ENCODE measurements at regions not wholly inside any gene's neighbourhood (a gene's known extent, or its start where the extent isn't known, plus 50 kb on each side); places are given as distances from the start of the nearest gene placed in this dataset.

- TF ChIP-seq CTCF (IDR thresholded peaks at IDR 0.05; ENCODE audit: low read depth, low read length): no peak
- H3K4me3 ChIP-seq (ENCODE audit: low read depth, low read length): no peak overlapping the region
Observed at GRCh38 chr5:12013351-12013750, 109.1 kb upstream of the CTNND2 start.

- no peak for TF ChIP-seq CTCF (IDR thresholded peaks at IDR 0.05; ENCODE audit: low read depth, low read length)
- H3K4me3 ChIP-seq (ENCODE audit: low read depth, low read length): no peak overlapping the region
Observed at GRCh38 chr5:12003680-12004079, 99.4 kb upstream of the CTNND2 start.

- H3K4me3 ChIP-seq (ENCODE audit: low read depth, low read length): no peak overlapping the region
- TF ChIP-seq CTCF (IDR thresholded peaks at IDR 0.05; ENCODE audit: low read depth, low read length): no peak
Observed at GRCh38 chr5:11998397-11998796, 94.2 kb upstream of the CTNND2 start.

- no peak for TF ChIP-seq CTCF (IDR thresholded peaks at IDR 0.05; ENCODE audit: low read depth, low read length)
- no peak overlapping the region for H3K4me3 ChIP-seq (ENCODE audit: low read depth, low read length)
Observed at GRCh38 chr5:11997942-11998341, 93.7 kb upstream of the CTNND2 start.

GRCh38 chr5:11992518-11992917 is 88.3 kb upstream of the CTNND2 start:
- no peak for TF ChIP-seq CTCF (IDR thresholded peaks at IDR 0.05; ENCODE audit: low read depth, low read length)
- no peak overlapping the region for H3K4me3 ChIP-seq (ENCODE audit: low read depth, low read length)

- no peak for TF ChIP-seq CTCF (IDR thresholded peaks at IDR 0.05; ENCODE audit: low read depth, low read length)
- H3K4me3 ChIP-seq (ENCODE audit: low read depth, low read length): no peak overlapping the region
Observed at GRCh38 chr5:11985993-11986392, 81.7 kb upstream of the CTNND2 start.

- no peak overlapping the region for H3K4me3 ChIP-seq (ENCODE audit: low read depth, low read length)
- TF ChIP-seq CTCF (IDR thresholded peaks at IDR 0.05; ENCODE audit: low read depth, low read length): no peak
Observed at GRCh38 chr5:11984196-11984595, 80.0 kb upstream of the CTNND2 start.
